Stimulated activated CD8-positive, alpha-beta memory T cell treated with anti-CD3 and anti-CD28 coated beads, Interleukin-12 subunit alpha, Interleukin-12 subunit beta, amount 100 ng/mL, for 24 hours (primary cell): ENCODE measurements at regions not wholly inside any gene's neighbourhood (a gene's known extent, or its start where the extent isn't known, plus 50 kb on each side); places are given as distances from the start of the nearest gene placed in this dataset.
A peak's percentile ranks its signal among the peaks of the same experiment; 100 is the strongest.

ENCODE experiments used
- DNase-seq: peaks from one replicate; pipeline ENCODE4 v3.0.0-alpha.2; 2020; ENCODE audit errors: extremely low read depth

DNA sequence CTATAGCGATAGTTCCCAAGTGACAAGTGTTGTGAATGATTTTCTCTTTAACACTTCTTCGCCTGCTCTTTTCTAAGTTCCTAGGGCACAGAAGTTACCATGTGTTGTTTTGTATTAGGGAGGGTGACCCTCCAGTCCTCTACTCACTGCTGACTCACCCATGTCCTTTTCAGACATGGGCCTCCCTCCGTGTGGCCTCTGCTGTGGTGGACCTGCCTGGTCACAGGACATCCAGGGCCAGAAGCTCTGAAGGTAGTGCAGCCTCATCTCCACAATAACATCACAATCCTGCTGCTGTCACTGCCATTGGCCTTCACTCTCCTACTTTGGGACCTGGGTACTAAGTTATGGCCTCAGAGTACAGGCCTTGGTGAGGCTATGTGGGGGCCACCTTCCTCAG is 87.1 kb upstream of the TNFAIP3 start:
- no peak for DNase-seq

DNA sequence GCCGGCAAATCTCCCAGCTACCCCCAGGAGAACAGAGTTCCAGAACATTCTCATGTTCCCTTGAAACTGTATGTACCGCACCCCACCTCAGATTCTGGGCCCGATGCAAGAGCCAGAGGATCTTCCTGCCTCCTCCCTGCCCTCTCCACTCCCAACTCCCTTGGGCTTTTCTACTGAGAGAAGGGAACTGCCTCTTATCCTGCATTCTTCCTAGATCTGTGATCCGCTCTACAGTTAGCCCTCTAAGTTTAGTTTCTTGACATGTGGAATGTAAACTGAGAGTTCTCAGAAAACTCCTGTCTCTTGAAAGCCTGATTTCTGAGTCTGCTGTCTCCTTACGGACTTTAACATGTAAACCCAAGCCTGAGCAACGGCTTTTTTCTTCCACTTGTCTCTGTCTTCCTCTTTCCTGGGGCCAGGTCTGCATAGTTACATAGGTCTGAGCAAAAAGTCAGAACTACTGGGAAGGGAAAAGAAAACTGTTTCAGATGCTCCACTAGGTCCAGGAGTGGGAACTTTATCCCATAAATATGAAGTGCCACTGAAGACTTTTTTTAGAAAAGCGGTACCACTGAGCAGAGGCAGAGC is 86.5 kb upstream of the TNFAIP3 start:
- DNase-seq, result no peak

DNA sequence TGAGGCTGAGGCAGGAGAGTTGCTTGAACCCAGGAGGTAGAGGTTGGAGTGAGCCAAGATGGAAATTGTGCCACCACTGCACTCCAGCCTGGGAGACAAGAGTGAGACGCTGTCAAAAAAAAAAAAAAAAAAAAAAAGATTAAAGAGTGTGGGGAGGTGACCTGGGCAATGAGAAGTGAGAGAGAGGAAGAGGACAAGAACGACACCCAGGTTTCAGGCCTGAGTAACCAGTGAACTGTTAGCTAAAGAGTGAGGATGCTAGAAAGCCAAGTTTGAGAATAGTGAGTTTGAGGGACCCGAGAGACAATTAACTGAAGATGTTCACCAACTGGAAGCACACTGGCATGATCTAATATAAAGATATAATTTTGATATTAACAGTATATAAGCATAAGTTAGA is 85.4 kb upstream of the TNFAIP3 start:
- no peak for DNase-seq

DNA sequence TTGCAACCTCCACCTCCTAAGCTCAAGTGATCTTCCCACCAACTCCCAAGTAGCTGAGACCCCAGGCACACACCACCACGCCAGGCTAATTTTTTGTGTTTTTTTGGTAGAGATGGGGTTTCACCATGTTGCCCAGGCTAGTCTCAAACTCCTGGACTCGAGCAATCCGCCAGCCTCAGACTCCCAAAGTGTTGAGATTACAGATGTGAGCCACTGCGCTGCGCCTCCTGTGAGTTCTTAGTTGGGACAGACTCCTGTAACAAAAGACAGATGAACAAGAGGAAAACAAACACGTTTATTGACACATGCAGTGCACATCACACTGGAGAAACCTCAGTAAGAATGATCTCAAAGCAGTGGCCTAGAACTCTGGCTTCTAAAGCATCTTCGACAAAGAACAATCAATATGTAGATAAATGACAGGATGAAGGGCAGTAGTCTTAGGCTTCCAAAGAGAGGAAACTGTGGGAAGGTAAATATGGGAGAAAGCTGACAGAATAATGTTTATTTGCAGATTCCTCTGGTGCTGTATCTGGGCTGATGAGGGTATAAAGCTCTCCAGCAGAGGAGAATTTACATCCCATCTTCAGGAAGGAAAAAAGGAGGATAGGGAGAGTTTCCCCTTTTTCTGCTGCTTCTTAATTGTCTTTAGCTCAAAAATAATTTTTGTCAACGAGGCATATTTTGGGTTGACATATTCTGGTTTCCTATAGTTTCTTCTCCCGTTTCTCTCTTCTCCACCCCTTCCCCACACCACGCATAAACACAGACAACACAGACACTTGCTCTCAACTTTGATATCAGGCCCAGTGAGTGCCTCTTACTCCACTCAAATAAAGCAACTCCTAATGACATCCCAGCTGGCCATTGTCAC is 84.7 kb upstream of the TNFAIP3 start:
- no peak for DNase-seq

DNA sequence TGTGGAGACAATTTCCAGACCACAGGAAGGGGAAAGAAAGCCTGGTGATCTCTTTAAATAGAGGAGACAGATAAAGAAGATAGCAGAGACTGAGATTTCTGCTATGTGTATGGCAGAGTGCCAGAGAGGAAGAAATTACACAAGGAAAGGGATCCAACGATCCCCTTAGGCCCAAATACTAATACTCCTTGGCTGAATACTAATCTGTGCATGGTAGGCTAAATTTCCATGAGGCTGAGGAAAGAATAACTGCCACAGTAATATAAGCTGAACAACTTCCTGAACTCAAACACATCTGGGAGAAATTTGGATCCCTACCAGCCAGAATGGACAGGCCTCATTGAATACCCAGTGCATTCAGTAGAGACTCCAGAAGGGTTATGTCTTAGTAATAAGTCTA is 83.3 kb upstream of the TNFAIP3 start:
- no peak for DNase-seq

DNA sequence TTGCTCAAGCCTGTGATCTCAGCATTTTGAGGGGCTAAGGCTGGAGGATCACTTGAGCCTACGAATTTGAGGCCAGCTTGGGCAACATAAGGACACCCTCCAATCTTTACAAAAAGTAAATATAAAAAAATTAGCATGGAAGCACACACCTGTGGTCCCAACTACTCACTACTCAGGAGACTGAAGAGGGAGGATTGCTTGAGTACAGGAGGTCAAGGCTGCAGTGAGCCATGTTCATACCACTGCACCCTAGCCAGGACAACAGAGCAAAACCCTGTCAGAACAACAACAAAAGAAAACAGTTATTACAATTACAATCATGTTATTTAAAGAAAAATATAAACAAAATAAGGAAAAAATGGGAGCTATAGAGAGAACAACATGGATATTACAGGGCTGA is 82.5 kb upstream of the TNFAIP3 start:
- DNase-seq, result no peak

DNA sequence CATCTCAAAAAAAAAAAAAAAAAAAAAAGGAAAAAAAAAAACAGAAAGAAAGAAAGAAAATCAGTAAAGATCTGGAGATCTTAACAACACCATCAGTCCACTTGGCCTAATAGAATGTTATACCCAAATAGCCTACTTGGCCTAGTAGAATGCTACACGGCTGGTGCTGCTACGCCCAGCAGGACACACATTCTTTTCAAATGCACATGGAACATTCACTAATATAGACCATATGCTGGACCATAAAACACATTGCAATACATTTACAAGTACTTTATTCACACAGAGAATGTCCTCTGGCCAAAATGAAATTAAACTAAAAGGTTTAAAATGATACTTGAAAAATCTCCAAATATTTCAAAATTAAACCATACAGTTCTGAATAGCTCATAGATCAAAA is 80.0 kb upstream of the TNFAIP3 start:
- no peak for DNase-seq

DNA sequence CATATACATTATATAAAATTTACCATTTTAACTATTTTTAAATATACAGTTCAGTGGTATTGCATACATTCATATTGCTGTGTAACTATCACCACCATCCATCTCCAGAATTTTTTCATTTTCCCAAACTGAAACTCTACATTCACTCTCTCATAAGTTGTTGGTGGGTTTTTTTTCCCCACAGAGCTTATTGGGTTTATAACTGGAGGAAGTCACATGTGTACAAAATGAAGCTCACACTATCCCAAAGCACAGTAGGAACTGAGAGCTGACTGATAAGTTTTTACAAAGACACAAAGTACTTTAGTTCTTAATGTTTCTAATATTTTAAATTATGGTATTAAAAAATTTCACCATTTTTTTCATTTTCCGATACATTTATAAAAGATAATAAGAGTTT is 78.8 kb upstream of the TNFAIP3 start:
- DNase-seq, result no peak

DNA sequence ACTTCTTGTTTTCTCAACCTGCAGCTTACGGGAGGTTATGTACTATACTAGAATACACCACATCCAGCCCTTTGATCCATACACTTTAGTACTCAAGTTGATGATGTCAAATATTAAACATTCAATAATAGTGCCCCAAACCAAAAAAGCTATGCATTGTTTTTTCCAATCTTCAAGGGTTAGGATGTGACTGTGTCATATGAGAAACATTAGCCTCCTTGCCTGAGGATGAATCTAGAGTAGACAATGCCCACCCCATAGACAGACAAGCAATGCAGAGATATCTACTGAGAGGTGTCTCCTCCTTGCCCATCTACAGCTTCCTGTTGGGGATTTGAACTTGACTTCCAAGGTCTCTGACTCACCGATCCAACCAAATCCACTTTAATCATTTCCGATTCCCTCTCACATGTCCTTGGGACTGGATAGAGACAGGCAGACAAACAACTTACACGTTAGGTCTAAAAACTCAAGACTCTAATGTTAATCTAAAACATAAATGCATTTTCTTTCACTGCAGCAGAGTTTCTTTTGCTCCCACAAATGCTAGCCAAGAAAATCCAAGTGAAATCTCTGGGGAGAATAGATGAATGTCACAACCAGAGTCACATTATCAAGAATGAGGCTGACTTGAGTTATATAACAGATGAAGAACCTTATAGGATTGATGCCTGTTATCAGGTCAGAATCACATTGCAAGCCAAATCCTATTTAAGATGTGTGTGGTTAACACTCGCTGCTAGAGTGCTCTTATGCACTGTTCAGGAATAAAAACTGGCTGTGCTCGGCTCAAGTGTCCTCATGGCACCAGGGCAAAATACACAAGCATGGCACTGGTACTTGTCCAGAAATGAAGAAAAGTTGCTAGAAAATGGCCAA is 75.5 kb upstream of the TNFAIP3 start:
- DNase-seq, result no peak

DNA sequence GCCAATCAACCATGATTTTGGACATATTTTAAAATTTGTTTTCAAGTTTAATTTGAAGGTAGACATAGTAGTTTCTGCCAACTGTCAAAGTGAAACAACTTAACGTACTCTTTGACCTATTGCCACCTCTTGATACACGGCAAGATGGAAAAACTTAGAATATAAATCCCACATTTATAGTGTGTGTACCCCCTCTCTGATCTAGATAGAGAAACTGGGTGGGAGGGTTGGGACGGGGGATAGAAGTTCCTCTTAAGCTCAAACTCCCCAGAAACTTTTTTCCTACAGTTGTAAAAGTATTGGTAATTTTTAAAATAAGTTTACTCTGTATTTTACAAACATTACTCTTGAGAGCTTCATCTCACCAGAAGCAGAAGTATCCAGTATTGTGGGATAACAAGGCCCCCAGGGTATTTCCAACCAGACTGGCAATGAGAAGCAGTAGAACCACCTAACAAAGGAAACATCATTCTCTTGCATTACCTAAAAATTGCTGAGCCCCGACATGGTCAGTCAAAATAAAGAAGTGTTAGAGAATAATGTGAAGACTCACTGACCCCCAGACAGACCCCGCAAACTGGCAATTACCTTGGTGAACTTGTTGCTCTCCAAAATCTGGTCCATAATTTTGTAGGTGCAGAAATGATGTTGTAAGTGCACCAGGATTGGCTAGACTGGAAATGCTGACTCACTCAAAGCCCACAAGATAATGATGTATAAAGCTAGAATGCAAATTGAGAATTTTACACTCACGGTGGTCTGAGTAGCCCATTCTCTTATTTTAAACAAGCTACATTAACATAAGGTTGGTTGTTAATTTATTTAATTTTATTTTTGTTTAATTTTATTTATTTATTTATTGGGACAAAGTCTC is 74.7 kb upstream of the TNFAIP3 start:
- no peak for DNase-seq

DNA sequence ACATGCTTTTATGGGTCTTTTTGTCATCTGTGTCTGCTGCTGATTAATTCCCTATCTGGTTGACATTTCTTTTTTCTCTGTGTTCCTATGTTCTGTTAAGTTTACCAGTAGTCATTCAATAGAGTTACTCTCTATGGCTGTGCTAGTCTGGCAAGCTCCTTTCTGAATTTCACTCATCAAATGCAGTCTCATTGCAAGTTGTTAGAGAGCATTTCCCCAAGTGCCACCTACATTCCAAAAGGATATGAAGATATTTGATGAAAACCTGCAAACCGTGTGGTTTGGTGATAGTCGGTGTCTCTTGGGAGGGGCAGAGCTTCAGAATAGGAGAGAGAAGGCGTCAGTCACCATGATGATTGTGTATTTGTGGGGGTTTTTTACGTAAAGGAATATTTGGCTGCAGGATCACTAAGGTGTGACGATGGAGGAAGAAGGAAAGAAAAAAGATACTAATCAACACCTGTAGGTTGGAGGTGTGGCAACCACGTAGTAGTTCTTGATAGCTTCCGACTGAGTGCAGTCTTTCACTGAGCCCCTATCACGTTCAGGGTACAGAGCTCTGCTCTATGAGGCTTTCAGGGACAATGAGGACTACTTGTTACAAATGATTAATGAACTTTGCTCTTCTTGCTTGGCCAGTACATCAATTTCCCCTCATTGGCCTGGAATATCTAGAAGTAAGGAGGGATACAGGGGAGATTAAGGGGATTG is 73.1 kb upstream of the TNFAIP3 start:
- DNase-seq, result no peak

DNA sequence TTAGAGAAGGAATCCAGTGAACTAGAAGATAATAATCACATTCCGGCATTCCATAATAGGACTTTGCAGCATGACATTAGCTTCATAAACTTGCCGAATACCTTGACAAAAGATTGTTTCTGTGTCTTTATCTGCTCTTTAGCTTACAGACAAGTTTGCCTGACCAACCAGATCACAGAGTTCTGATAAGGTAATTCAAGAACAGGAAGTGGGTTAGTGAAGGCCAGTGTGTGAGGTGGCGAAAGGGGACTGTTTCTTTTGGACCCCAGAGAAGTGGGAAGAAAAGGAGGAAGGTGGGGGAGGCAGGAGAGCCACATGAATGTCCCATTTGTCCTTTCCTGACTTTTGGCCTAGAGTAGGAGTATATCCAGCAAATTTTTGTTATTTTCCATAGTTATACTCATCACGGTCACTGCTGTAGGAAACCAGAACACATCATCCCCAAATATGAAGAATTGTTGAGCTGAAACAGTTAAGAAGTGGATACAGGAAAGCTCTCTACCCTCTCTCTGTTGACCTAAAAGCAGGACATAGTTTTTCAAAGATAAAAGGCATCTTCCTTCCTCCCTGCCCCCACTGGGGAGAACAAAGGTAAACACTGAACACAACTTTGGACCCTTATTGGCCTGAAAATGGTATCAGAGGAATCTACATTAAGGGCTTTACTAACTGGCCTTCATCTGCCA is 72.4 kb upstream of the TNFAIP3 start:
- DNase-seq, result no peak

DNA sequence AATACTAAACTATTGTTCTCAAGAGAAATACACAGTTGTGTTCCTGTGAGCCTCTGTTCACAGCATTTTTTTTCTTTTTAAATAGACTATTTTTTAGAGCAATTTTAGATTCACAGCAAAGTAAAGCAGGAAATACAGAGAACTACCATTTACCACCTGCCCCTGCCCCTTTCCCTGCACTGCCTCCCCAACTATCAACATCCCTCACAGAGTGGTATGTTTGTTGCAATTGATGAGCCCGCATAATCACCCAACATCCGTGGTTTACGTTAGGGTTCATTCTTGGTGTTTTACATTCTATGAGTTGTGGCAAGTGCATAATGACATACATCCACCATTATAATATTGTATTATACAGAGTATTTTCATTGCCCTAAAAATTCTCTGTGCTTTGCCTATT is 71.6 kb upstream of the TNFAIP3 start:
- DNase-seq, result no peak

DNA sequence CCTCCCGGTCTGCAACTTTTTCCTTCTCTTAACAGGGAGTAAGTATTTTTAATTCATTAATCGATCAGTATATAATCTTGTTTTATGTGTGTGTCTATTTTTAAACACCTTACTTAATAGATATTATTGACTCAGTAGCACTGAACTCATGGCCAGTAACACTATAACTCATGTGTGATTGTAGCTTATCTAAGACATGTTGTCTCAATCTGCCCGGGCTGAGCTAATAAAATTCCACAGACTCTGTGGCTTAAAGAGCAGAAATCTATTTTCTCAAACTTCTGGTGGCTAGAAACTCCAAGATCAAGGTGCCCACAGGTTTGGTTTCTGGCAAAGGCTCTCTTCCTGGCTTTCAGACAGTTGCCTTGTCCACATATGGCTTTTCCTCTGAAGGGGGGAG is 68.8 kb upstream of the TNFAIP3 start:
- no peak for DNase-seq

DNA sequence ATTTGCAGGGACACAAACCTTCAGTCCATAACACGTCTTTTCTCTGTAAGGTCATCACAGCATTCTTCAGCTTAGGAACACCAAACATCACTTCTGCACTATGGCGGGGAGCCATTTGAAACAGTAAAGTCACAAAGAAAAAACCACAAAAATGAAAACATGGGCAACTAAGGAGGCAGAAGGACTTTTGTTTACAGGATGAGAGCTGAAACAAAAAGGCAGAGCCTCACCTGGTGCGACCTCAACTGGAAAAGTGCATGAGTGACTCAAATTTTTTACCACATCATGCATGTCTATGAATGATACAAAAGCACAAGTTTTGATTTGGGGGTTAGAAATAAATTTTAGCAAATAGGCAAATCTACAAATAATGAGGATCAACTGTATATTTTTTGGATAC is 68.2 kb upstream of the TNFAIP3 start:
- no peak for DNase-seq

DNA sequence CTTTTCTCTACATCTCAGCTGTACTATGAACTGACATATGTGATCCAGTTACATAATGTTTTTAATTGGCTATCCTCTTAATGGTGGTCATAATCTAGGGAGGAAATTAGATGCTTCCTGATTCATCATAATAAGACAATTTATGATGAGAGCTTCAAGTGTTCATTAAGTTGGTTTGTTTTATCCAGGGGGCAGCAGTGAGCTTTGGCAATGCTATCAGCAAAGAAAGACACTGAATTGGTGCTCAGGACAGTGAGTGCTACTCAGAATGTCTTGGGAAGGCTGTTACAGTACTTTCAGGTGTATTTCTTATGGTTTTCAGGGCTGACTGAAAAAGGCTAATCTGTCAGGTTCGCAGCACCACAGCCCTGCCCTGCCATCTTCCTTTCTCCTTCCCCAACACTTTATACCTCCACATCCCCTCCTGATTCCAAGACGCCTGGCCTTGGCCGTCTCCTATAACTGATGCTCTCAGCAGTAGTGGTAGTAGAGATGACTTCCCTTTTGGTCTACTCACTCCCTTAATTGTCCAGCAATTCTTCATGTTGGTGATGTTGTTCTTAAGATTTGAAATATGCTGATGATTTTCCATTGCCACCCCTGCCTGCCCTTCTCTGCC is 67.0 kb upstream of the TNFAIP3 start:
- DNase-seq, result peak; percentile 21

DNA sequence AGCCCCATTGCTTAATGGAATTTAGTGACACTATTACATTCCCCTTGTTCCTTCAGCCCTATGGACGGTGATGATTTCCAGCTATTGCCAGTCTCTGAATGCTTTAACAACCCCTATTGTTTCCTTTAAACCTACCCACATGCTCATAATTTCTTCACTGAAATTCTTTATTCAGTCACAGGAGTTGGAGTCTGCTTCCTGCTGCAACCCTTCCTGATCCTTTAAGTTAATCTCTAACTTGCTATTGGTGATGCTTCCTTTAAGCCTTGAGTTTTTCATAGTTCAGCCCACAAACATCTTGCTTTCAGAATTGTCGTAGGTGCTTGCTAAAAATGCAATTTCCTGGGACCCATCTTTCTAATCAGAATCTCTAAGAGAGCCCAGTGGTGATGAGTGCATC is 66.3 kb upstream of the TNFAIP3 start:
- DNase-seq, result no peak

DNA sequence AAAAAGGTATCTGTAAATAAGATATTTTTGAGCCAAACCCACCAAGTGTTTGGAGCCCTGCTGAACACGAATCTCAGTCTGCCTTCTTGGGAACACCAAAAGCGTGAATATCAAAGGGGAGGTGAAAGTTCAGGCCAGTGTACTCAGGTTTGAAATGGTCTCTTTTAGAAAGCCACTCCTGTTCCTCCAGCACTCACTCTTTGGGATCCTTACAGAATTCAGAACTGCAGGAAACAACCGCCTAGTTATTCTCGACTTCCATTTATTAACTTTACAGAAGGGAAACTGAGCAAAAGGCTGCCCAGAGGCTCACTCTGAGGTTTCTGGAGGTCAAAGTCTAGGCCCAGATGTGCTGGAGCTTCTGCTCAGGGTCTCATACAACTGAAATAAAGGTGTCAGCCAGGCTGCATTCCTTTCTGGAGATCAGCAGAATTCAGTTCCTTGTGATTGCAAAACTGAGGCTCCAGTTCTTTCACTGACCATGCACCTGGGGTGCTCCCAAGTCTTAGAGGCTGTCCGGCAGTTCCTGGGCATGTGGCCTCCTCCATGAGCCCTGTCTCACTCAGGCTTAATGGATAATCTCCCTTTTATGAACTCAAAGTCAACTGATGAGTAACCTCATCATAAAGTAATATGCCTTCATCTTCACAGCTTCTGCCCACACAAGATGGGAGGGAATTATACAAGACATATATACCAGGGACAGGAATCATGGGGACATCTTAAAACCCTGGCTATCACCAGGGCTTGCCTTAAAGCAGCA is 65.5 kb upstream of the TNFAIP3 start:
- no peak for DNase-seq
